LNCaP clone FGC (cell line): ENCODE measurements at regions not wholly inside any gene's neighbourhood (a gene's known extent, or its start where the extent isn't known, plus 50 kb on each side); places are given as distances from the start of the nearest gene placed in this dataset.

Experiments used
- DNase-seq: peaks from one replicate; pipeline ENCODE4 v3.0.0-alpha.2; 2011; ENCODE audit warnings: low read depth
- H3K4me3 ChIP-seq: 2 replicates; pipeline ENCODE4 v1.5.1; 2011; ENCODE audit warnings: mild to moderate bottlenecking, low read depth, low read length, control low read depth
- CTCF ChIP-seq: IDR thresholded peaks from 2 replicates; pipeline ENCODE4 v1.5.1; 2012; ENCODE audit warnings: mild to moderate bottlenecking; ENCODE audit not compliant: control insufficient read depth, insufficient read depth; ENCODE audit errors: extremely low read depth

- TF ChIP-seq CTCF: no peak
- H3K4me3 ChIP-seq: no peak overlapping the region
- no peak for DNase-seq
Measured at GRCh38 chr3:87329065-87329464, 52.7 kb upstream of the POU1F1 start.
